ENCODE measurements at regions not wholly inside any gene's neighbourhood (a gene's known extent, or its start where the extent isn't known, plus 50 kb on each side); places are given as distances from the start of the nearest gene placed in this dataset.
"Not testable (repeated sequence)": the region's sequence is repeated elsewhere in the genome, so short reads cannot be mapped to it uniquely, and the experiment has no call there.

GRCh38 chrX:39688576-39689375, 409.0 kb downstream of the BCOR start:
- peak; percentile 28 for DNase-seq

DNA sequence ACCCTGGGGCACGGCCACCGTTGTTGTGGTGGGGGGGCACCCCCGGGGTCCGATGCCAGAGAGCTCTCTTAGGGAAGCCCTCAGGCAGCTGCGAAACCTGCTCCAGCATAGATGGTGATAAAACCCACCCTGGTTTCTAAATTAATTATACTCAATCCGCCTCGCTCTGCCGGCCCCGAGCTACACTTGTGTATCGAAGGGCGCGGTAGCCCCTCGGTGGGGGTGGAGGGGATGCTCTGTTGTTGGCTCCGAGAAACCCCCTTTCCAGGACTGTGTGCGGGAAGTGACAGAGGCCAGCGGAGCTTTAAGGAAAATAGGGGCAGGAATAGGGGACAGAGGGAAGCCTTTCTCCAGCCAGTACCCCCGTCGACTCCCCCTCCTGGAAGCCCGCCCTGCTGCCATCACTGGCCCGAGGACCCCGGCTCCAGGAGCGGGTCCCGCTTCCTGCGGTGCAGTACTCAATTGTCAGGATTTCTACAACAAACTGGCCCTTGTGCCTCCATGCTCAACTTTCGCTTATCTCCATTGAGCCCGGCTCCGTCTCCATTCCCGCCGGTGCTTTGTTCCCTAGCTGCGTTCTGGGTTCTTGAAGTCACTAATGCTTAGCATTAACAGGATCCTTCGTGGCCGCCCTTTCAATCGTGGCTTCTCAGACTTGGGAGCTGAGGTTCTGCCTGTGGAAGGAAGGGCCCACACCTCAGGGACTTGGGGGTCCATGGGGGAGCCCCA, 408.2 kb downstream of the BCOR start:
- no peak for DNase-seq

DNA sequence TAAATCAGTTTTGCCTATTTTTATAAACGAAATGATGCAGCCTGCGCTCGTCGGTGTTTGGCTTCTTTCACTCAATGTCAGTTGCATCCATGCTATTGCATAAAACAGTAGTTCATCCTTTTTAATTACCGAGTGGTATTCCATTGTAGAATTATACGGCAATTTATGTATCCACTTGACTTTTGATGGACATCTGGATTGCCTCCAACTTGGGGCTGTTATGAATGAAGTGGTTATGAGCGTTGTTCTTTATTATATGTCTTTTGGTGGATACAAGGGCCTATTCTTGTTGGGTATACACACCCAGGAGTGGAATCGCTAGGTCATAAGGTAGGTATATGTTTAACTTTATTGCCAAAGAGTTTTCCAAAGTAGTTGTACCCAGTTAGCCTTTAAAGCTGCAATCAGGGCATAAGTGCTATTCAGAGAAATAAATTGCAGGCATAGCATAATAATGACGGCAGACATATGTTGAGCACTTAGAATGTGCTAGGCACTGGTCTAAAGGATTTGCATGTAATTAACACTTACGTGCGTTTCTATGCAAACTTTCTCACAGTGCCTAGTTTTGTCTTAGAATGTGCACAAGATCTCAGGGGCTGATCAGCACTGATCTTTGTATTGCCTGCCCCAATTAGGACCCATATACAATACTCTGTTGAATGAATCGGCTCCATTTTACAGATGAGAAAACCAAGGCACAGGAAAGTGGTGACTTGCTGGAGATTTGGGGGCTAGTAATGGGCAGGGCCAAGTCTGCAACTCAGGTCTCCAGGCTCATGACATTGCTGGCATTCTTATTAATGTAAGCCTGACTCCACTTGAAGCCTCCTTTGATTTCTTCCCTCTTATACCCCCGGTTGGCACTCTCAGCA, 407.0 kb downstream of the BCOR start:
- no peak for DNase-seq

GRCh38 chrX:39691724-39692123, 406.0 kb downstream of the BCOR start:
- DNase-seq = no peak

- DNase-seq = no peak
Measured at GRCh38 chrX:39692796-39693195, 405.0 kb downstream of the BCOR start.

- no peak for DNase-seq
Measured at GRCh38 chrX:39693298-39693697, 404.5 kb downstream of the BCOR start.

DNA sequence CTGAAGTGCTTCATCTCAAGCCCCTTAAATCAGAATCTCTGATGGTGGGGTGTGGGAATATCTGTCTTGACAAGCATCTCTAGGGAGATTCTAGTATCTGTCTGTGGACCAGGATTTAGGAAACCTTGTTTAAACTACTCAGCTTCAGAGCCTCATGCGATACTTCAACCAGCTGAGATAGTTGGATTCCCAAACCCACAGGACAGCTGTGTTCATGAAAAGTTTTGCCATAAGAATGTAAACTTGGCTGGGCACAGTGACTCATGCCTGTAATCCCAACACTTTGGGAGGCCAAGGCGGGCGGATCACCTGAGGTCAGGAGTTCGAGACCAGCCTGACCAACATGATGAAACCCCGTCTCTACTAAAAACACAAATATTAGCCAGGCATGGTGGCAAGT, 395.1 kb downstream of the BCOR start:
- DNase-seq = not testable (repeated sequence)

DNA sequence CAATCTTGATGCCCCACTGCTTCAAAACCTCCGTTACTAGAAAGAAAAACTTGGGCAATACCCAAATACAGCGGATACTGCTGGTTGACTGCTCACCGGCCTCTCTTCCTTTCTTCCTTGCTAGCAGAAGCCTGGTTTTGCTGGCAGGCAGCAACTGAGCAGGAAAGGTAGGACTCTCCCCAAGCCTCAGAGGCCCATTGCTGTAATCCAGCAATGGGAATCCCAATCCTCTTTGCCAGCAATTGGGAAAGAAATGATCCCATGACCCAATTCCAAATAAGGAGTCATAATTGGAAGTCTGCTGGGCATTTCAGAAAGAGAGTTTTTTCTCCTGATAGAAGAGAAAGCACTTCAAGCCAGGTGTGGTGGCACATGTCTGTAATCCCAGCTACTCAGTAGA, 394.5 kb downstream of the BCOR start:
- no peak for DNase-seq

DNA sequence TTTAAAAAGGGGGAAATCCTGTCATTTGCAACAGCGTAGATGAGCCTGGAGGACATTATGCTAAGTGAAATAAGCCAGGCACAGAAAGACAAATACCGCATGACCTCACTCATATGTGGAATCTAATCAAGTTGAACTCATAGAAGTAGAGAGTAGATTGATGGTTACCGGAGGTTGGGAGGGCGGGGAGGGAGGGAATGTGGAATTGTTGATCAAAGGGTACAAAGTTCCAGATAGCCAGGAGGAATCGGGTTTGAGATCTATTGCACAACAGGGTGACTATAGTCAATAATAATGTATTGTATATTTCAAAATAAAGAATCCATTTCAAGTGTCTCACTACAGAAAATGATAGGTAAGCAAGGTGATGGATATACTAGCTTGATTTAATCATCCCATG, 393.2 kb downstream of the BCOR start:
- no peak for DNase-seq

GRCh38 chrX:39705290-39705689, 392.5 kb downstream of the BCOR start:
- DNase-seq = no peak

DNA sequence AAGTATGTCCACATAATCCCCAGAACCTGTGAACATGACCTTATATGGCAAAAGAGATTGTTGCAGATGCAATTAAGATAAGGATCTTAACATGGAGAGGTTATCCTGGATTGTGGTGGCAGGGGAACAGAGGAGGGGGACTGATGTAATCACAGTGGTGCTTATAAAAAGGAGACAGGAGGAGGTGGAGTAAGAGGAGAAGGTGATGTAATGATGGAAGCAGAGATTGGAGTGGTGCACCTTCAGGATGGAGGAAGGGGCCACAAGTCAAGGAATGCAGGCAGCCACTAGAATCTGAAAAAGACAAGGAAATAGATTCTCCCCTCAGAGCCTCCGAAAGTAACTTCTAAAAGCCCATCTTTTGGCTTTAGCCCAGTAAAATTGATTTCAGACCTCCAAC, 388.4 kb downstream of the BCOR start:
- no peak for DNase-seq

DNA sequence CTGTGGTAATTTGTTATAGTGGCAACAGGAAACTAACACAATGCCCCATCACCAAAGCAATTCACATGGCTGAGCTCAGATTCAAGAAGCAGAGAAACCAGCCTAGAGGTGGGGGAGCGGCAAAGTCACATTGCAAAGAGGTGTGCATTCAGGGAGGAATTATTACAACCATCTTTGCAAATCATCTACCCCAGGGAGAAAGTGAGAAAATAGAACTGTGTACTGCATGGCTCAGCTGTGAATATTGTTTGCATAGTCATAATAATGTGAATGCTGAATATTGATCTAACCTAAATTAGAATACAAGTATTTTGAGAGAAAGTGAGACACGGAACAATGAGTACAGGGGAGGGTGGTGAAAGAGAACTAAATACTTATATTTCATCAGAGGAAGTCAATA, 387.9 kb downstream of the BCOR start:
- DNase-seq = no peak

DNA sequence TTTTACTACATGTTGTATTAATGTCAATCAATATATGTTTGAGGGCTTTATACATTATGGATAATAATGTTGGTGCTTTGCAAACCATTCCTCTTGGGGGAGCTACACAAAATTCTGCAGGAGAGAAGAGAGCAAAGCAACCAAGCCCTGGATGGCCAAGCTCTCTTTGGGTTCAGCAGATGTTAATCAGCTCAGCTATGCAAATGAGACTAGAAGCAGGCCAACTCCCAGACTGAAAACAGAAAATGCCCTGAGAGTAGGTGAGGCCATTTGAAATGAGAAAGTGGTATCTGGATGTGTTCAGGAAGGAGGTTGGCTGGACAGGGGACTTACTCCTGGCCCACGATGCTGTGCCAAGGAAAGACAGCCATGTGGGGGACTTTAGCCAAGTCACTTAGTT, 387.0 kb downstream of the BCOR start:
- no peak for DNase-seq

- no peak for DNase-seq
Measured at GRCh38 chrX:39714471-39714870, 383.3 kb downstream of the BCOR start.

DNA sequence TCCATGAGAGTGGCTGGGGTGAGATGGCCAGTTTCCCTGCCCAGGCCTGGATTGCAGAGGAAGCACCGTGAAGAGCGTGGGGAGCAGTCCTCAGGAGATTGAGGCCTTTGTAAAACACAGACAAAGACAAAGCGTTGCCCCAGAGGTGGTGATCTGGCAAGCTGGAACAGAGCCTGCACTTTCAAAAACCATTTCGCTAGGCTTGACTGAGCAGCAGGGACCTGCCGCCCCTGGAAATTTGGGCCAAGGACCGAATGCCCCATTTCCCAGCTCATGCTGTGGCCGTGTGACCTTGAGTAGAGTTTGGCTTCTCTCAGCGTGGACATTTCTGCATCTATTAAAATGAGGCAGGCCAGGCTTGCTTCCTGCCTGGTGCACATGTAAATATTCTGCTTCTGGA, 381.4 kb downstream of the BCOR start:
- DNase-seq = no peak

DNA sequence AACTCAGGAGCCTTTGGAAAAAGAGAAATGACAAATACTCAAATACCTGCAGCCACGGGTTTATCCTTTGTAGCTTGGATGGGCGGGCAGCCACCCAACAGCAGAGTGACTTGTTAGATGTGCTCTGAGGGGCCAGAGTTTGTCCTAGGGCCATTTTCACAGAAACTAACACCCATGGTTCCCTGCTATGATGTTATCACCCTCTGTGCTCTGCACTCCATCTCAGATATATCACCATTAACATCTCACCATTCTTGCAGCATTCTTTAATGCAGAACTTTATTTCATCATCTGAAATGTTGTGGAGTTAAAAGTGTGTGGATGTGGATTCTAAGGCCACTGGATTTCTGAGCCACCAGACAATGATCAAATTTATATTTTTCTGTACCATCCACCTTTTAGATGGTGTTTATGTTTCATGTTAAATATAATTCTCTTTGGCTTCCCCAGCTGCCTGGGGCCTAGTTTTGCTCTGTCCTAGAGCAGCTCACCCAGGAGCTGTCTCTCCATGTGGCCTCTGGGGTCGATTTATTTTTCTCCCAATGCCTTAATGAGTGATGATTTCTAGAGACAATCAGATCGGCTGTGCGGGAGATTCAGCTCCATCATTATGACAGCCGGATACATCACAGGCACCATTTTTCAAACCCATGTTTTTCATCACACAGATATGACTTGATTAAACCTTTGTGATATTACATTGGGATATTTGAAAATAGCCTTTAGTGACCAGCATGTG, 380.8 kb downstream of the BCOR start:
- no peak for DNase-seq

GRCh38 chrX:39718981-39719380, 378.8 kb downstream of the BCOR start:
- DNase-seq = no peak

DNA sequence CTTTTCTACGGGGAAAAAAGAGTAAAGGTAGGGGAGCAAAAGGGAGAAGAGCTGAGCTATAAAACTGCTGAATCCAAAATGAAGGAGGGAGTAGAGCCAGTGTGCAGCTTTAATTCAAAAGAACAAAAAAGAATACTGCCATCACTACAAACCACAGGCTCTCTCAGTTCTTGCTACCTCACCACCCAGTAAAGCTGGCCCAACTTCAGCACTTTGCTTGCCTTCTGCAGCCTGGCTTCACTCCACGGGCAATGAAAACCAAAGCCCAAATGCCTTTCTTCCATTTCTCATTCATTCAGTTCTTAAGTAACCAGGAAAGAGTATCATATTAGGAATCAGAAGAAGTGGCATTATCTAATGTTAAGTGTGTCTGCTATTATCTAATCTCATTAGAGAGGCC, 376.8 kb downstream of the BCOR start:
- no peak for DNase-seq

DNA sequence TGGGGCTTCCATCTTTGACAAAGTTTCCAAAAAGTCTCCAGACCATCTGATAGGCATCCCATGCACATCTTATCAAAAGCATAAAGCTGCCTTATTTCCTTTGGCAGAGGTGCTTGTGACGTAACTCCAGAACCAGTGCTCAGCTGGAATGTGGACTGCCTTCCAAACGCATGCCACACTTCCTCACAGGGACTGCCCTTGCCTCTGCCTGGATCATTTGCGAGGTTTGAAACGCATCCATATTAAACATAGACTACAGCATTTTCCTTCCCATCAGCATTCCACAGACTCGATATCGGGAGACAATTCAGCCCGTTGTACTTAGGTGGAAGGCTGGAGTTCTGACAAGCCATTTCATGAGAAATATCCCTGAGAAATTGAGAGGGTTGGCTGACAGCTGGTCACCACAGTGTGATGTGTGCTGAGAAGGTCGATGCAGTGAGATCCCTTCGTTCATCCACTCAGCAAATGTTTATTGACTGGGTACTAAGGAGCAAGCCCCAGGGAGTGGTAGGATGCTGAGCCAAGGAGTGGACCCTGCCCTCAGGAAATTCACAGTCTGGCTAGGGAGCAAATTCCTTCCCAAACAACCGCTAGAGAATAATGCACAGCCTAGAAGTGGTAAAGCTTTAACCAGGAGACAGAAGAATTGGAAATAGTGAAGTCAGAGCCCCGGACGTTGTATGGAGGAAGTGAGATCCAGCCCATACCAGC, 376.0 kb downstream of the BCOR start:
- no peak for DNase-seq

GRCh38 chrX:39724544-39724943, 373.2 kb downstream of the BCOR start:
- DNase-seq = no peak

GRCh38 chrX:39725114-39725513, 372.6 kb downstream of the BCOR start:
- DNase-seq = no peak
